Left lobe of liver (tissue), 2 donors: ENCODE measurements at regions not wholly inside any gene's neighbourhood (a gene's known extent, or its start where the extent isn't known, plus 50 kb on each side); places are given as distances from the start of the nearest gene placed in this dataset.
A peak's percentile ranks its signal among the peaks of the same experiment; 100 is the strongest.

ENCODE experiments used
- ATAC-seq: fragments of 200-7000 bp; cut with Tn5 transposase; one replicate; pipeline ENCODE4 v1.9.1; 2020; ENCODE audit warnings: mild to moderate bottlenecking, moderate library complexity
- DNase-seq: peaks from one replicate; pipeline ENCODE4 v3.0.0-alpha.2; 2020; ENCODE audit warnings: low spot score
- donor health status: DM: no; HTN: no; CAD: no; lungs with moderate emphysema.
- donor health status: DM: no; HTN: yes; CAD: no.

- DNase-seq (no peak), ATAC-seq (no peak)
Observed at GRCh38 chr12:90281154-90281868, 572.7 kb upstream of the ATP2B1 start.

GRCh38 chr12:90280564-90281058 is 572.0 kb upstream of the ATP2B1 start:
- DNase-seq (no peak), ATAC-seq (no peak)

DNA sequence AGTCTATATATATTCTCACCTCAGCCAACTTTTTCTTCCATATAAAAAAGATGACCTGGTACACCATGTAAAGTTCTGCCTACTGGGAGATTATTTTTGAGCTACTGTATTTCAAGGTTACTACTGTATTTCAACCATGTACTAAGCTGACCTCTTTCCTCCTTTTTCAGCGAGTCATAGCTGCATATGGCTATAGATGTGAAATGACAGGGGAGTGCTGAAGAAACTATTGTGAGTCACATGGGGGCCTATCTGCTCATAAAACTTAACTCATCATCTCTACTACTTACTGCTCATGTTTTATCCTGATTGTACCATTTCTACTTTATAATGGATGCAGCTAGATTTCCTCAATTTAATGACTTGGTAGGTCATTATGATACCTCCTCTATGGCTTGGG is 571.4 kb upstream of the ATP2B1 start:
- DNase-seq (no peak), ATAC-seq (no peak)

DNA sequence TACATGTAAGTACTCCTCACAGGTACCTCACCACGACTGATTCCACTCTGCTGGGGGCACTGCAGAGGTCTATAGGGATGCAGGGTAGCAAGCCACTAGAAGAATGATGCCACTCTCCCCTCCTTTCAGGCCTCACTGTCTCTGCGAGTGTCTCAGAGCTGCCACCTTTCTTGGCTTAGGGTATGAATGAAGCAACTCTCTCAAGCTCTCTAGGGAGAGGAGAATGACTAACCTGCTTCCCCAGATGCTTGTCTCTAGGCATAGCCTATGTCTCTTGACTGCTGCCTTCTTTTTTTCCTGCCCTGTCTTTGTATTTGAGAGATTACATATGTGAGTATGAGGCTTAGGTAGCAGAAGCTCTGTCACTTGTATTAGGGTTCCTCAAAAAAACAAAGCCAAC is 566.5 kb upstream of the ATP2B1 start:
- no peak for DNase-seq
- no peak for ATAC-seq

DNA sequence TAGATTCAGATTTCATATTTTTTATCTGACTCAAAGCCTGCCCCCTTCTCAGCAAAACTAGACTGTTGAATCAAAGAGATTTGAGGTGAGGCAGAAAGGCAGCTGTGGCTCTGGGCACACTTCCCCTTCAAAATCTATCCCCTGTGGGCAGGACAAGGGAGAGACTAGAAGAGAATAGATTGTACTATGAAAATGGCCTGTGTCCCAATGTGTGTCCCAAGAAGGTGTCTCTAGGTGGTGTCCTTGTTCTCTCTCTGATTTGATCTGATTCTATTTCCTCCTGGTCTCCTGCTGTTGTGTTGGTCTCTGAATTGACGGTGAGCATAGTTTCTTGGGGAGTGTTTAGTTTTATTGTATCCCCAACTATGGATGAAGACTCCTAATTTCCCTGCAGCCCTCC is 565.8 kb upstream of the ATP2B1 start:
- ATAC-seq (no peak), DNase-seq (no peak)

GRCh38 chr12:90268574-90268973 is 559.9 kb upstream of the ATP2B1 start:
- DNase-seq (no peak), ATAC-seq (no peak)

GRCh38 chr12:90262251-90262650 is 553.6 kb upstream of the ATP2B1 start:
- ATAC-seq (no peak), DNase-seq (no peak)

DNA sequence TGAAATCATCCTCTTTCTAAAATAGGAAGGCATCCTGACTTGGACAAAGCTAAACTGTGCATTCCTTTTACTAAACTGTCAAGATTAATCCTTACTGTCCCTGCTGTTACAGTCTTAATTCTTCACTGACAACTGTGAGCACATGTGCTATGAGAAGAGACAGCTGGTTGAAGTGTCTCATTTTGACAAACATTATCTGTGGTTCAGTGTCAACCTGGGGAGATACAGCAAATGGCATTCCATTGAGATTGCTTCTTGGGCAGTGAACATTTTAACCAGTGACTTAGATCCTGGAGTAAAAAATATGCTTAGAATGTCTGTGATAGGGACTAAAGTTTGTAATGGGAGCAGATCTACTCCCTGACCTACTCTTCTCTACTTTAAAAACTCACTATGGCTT is 552.6 kb upstream of the ATP2B1 start:
- ATAC-seq: no peak
- DNase-seq: no peak

DNA sequence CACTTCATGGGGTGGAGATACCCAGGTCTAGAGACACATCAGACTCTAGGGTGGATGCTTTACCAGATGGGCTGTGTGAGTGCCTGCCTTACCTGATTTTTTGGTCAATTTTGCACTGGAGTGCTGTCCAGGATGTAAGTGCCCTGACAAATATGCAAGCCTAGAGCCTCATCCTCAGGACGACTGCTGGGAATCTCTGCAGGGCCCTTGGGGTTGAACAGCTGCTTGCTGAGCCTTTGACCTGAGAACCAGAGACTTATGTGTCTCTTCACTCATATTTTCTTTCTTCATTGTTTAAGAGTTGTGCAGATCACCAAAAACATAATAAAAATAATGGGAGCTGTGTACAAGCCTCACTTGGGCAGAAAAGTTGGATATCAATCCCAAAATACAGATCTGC is 551.5 kb upstream of the ATP2B1 start:
- DNase-seq: no peak
- no peak for ATAC-seq

DNA sequence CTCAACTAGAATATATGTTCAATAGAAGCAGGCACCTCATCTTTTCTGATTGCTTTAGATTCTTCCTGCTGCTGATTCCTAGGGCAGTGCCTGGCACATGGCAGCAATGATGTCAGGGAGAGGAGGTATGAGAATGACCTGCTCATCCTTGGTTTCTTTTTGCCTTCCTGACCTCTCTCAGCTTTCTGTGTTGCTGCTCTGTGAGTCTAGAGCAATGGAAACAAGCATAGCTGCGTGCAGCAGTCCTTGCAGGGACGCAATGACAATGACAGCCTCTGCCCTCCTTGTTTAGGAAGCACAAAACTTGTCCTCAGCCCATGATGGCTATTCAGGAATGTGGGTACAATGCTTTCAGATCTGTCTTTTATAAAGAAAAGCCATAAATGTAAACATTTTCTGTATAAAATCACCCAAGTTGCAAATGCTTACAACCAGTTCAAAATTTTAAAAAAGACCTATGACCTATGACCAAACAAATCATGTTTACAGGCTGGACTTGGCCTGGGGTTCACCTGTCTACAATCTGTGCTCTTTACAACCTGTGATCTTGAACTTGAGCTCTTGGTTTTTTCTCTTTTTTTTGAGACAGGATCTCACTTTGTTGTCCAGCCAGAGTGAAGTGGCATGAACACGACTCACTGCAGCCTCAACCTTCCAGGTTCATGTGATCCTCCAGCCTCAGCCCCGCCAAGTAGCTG is 549.4 kb upstream of the ATP2B1 start:
- DNase-seq (no peak), ATAC-seq (peak; percentile 92)

DNA sequence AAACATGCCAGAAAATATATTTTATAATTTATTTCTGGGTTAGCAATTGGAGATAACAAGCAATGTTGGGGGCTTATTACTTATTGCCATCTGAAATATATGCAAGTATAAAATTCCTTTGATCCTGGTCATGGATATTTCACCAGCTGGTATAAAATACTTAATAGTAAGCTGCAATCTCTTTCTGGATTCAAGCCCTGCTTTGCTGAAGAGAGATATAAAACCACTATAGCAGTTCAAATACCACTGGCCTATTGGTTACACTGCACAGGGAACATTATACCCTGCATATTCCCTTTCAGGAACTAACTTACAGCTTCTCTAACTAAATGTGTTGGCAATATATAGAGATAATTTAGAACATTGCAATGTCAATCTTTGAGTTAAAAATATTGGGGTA is 546.2 kb upstream of the ATP2B1 start:
- ATAC-seq: no peak
- DNase-seq: no peak

DNA sequence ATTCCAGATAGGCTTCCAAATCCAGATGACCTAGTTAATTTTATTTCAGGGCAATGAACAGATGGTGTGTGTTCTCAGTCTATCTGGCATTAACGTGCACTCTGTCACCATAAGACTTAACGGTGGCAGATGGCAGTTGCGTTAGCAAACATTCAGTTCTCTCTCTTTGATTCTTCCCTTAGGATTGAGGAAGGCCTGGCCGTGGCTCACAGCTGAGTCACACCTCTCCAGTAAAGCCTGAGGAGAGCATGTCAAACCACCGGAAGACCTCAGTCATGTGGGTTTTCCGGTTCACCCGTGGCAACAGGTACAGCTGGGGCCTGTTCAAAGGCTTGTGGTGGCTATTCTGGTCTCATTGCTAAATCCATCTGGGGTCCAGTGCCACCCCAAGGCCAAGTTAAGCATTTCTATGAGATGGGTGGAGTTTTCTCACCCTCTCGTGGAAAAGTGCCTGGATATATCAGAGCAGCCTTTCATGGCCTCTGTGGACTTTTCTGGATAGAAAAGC is 545.1 kb upstream of the ATP2B1 start:
- peak; percentile 15 for ATAC-seq
- DNase-seq: no peak

DNA sequence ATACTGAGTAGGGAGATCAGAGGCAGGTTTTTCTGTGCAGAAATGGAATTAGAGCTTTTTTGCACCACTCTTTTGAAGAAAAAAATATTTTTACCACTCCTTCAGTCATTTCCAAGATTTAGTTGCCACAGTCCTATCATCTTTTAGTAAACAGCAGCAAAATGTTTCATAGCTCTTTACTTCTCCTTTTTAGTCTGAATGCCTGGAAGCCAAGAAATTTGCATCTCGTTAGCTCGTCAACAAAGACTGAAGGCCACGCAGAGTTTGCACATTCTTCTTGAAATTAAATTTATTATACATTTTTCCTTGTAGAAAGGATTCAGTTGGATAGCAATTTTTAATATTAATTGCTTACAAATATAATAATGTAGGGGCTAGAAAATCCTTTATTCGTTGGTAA is 544.5 kb upstream of the ATP2B1 start:
- no peak for DNase-seq
- ATAC-seq: no peak

- ATAC-seq (peak; percentile 72), DNase-seq (peak; percentile 49)
Observed at GRCh38 chr12:90250766-90251165, 542.1 kb upstream of the ATP2B1 start.

DNA sequence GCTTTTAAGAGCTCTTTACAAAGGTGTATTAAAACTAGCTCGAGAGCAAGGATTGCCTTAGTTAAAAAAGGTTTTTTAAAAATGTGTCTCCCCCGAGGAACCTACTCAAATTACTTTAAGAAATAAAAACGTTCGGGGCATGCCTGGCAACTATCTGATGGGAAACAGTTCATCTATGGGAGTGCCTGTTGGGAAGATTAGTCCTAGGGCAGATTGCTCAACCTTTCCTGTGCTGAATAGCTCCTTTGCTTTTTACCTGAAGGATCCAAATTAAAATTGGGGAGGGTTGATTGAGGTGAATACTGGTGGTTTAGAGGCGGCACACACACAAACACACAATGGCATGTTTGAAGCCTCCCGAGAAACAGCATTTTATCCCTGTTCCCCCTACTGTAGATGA is 541.4 kb upstream of the ATP2B1 start:
- ATAC-seq (peak; percentile 78), DNase-seq (no peak)

- no peak for ATAC-seq
- DNase-seq: no peak
Observed at GRCh38 chr12:90246688-90247087, 538.0 kb upstream of the ATP2B1 start.

GRCh38 chr12:90245391-90245790 is 536.8 kb upstream of the ATP2B1 start:
- no peak for ATAC-seq
- no peak for DNase-seq

- DNase-seq (no peak), ATAC-seq (no peak)
Observed at GRCh38 chr12:90244232-90244631, 535.6 kb upstream of the ATP2B1 start.

GRCh38 chr12:90243211-90243610 is 534.6 kb upstream of the ATP2B1 start:
- no peak for DNase-seq
- no peak for ATAC-seq

DNA sequence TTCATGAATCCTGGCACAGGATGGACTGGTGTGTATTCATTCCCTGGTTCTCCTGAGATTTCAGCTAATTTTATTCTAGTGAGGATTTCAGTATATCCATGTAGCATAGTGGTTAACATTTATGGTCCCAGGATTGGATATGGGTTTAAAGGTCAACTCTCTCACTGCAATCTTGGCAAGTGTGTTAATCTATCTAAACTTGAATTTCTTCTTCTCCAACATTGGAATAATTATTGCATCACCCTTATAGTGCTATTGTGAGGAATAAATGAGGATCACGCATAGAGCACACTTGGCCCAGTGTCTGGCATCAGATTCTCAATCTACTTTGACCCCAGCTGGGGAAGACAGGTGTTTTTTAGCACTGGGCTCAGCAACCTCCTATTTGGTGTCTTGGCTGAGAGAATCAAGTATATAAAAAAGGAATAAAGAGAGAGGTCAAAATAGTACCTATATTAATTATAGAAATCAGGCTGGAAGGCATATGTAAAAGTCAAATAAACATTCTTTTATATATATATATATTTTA is 531.2 kb upstream of the ATP2B1 start:
- no peak for DNase-seq
- no peak for ATAC-seq

DNA sequence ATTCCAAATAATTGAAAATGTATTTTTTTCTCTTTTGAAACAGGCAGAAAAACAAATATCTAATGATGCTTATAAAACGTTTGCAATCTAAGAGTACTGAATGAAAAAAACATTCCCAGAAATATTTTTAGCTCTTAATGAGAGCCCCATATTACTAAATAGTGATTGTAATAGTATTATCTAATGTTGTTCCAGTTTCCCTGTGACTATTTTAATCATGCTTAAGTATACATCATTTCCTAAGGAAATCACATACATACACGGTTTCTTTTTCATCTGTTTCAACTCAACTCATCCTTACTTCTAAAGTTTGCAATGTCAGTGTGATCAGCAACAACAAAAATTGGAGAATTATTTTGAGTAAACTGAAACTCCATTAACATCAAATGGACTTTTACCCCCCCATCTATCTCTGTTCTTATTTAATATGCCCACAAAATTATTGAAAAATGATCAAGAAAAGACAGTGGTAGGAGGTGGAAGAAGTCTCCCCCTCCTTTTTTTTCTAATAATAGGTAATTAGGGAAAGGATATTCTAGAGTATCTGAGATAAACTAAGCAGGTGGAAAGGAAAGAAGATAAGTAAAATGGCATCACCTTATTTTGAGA is 530.1 kb upstream of the ATP2B1 start:
- ATAC-seq: no peak
- DNase-seq: no peak

GRCh38 chr12:90237841-90238240 is 529.2 kb upstream of the ATP2B1 start:
- DNase-seq: no peak
- ATAC-seq: no peak
